Neural cell (in vitro differentiated cells): ENCODE measurements at regions not wholly inside any gene's neighbourhood (a gene's known extent, or its start where the extent isn't known, plus 50 kb on each side); places are given as distances from the start of the nearest gene placed in this dataset.

Source experiments
- CTCF ChIP-seq: fragments of 450-650 bp; IDR thresholded peaks from 2 replicates; pipeline ENCODE4 v1.5.1; 2014; ENCODE audit warnings: antibody characterized with exemption, mild to moderate bottlenecking, moderate library complexity; ENCODE audit not compliant: poor library complexity, severe bottlenecking
- EP300 ChIP-seq: fragments of 450-650 bp; conservative IDR thresholded peaks from 2 replicates; pipeline ENCODE4 v1.6.1; 2014; ENCODE audit warnings: antibody characterized with exemption, mild to moderate bottlenecking, moderate library complexity; ENCODE audit not compliant: poor library complexity, severe bottlenecking
- EZH2 ChIP-seq: fragments of 200-600, 300-800 bp; shearing (Covaris generic), sonication (generic); IDR thresholded peaks from 2 replicates; pipeline ENCODE4 v1.6.1; 2014; ENCODE audit warnings: antibody characterized with exemption, low read length, borderline replicate concordance, mild to moderate bottlenecking; ENCODE audit not compliant: insufficient read depth, poor library complexity, severe bottlenecking
- POLR2AphosphoS5 ChIP-seq: IDR thresholded peaks from 2 replicates; pipeline ENCODE4 v1.6.1; 2012

DNA sequence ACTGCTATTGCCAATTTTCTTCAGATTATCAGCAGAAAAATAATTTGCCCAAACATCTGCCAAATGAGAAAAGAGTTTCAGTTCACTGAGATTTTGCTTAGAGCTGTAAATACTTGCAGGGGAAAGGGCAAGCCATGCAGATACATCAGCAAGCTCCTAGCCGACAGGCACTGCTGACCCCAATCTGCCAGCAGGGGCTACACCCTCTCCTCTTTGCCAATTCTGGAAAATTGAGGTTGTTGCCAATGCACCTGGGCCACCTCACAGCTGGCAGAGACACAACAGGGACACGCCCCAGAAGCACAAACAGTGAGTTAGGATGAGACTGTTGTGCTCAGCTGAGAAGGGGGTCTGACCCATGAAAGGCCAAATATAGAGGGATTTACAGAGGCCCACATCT, 129.5 kb upstream of the MYO3A start:
- TF ChIP-seq CTCF (no peak), EZH2 (no peak), POLR2AphosphoS5 (no peak), EP300 (no peak)
